HL-60 (cell line): ENCODE measurements at regions not wholly inside any gene's neighbourhood (a gene's known extent, or its start where the extent isn't known, plus 50 kb on each side); places are given as distances from the start of the nearest gene placed in this dataset.

ENCODE experiments used
- DNase-seq, 2 experiments: peaks; one replicate each; pipeline ENCODE4 v3.0.0-alpha.2; 2010 to 2020; ENCODE audit warnings: low read depth in 1 of 2, low spot score in 1 of 2
- H3K27ac ChIP-seq: fragments of 250-450 bp; sonication (Bioruptor Pico); replicated peaks from 2 replicates; pipeline ENCODE4 v1.5.1; 2020; ENCODE audit warnings: mild to moderate bottlenecking, moderate library complexity
- H3K27me3 ChIP-seq: fragments of 250-450 bp; sonication (Bioruptor Pico); 2 replicates; pipeline ENCODE4 v1.5.1; 2021; ENCODE audit warnings: mild to moderate bottlenecking, moderate library complexity; ENCODE audit not compliant: insufficient read depth, poor library complexity, severe bottlenecking
- H3K4me3 ChIP-seq: replicated peaks from 2 replicates; pipeline ENCODE4 v1.5.1; 2011; ENCODE audit warnings: mild to moderate bottlenecking, control low read depth, low read length; ENCODE audit not compliant: insufficient read depth
- GABPA ChIP-seq: IDR thresholded peaks from 2 replicates; pipeline ENCODE4 v1.6.1; 2012; ENCODE audit warnings: low read depth
- POLR2AphosphoS5 ChIP-seq: IDR thresholded peaks from 2 replicates; pipeline ENCODE4 v1.6.1; 2012; ENCODE audit warnings: low read depth
- SPI1 ChIP-seq: IDR thresholded peaks from 2 replicates; pipeline ENCODE4 v1.6.1; 2012; ENCODE audit warnings: low read depth, mild to moderate bottlenecking, borderline replicate concordance
- TF ChIP-seq, protein P1 (sequence below): IDR thresholded peaks from 2 replicates; pipeline ENCODE4 v1.6.1; 2012; ENCODE audit warnings: low read depth; ENCODE audit not compliant: insufficient replicate concordance
- TF ChIP-seq, protein P2 (sequence below): IDR thresholded peaks from one replicate; pipeline ENCODE4 v1.5.1; 2011; ENCODE audit warnings: low read length, control low read depth, inconsistent platforms; ENCODE audit not compliant: insufficient read depth

GRCh38 chr3:107989661-107990060, 101.2 kb downstream of the CD47 start:
- Histone ChIP-seq H3K27me3 (no peaks in the 10 kb centered on the region), H3K27ac (no peak overlapping the region), H3K4me3 (no peak overlapping the region)
- peak in 1 of 2 experiments; percentile 20 for DNase-seq
- no peak for TF ChIP-seq GABPA
- TF ChIP-seq, protein P1, sequence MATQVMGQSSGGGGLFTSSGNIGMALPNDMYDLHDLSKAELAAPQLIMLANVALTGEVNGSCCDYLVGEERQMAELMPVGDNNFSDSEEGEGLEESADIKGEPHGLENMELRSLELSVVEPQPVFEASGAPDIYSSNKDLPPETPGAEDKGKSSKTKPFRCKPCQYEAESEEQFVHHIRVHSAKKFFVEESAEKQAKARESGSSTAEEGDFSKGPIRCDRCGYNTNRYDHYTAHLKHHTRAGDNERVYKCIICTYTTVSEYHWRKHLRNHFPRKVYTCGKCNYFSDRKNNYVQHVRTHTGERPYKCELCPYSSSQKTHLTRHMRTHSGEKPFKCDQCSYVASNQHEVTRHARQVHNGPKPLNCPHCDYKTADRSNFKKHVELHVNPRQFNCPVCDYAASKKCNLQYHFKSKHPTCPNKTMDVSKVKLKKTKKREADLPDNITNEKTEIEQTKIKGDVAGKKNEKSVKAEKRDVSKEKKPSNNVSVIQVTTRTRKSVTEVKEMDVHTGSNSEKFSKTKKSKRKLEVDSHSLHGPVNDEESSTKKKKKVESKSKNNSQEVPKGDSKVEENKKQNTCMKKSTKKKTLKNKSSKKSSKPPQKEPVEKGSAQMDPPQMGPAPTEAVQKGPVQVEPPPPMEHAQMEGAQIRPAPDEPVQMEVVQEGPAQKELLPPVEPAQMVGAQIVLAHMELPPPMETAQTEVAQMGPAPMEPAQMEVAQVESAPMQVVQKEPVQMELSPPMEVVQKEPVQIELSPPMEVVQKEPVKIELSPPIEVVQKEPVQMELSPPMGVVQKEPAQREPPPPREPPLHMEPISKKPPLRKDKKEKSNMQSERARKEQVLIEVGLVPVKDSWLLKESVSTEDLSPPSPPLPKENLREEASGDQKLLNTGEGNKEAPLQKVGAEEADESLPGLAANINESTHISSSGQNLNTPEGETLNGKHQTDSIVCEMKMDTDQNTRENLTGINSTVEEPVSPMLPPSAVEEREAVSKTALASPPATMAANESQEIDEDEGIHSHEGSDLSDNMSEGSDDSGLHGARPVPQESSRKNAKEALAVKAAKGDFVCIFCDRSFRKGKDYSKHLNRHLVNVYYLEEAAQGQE: no peak
- TF ChIP-seq POLR2AphosphoS5: no peak
- TF ChIP-seq, protein P2, sequence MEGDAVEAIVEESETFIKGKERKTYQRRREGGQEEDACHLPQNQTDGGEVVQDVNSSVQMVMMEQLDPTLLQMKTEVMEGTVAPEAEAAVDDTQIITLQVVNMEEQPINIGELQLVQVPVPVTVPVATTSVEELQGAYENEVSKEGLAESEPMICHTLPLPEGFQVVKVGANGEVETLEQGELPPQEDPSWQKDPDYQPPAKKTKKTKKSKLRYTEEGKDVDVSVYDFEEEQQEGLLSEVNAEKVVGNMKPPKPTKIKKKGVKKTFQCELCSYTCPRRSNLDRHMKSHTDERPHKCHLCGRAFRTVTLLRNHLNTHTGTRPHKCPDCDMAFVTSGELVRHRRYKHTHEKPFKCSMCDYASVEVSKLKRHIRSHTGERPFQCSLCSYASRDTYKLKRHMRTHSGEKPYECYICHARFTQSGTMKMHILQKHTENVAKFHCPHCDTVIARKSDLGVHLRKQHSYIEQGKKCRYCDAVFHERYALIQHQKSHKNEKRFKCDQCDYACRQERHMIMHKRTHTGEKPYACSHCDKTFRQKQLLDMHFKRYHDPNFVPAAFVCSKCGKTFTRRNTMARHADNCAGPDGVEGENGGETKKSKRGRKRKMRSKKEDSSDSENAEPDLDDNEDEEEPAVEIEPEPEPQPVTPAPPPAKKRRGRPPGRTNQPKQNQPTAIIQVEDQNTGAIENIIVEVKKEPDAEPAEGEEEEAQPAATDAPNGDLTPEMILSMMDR: no peak
- no peak for TF ChIP-seq SPI1

- no peak for TF ChIP-seq POLR2AphosphoS5
- no peak for TF ChIP-seq GABPA
- no peak for DNase-seq
- Histone ChIP-seq H3K4me3 (no peak overlapping the region), H3K27me3 (no peaks in the 10 kb centered on the region), H3K27ac (no peak overlapping the region)
These were observed 102.2 kb downstream of the CD47 start for GRCh38 chr3:107988460-107989175.

- Histone ChIP-seq H3K27me3 (no peaks in the 10 kb centered on the region), H3K4me3 (no peak overlapping the region), H3K27ac (no peak overlapping the region)
- no peak for DNase-seq
- TF ChIP-seq SPI1 (no peak), POLR2AphosphoS5 (no peak), GABPA (no peak)
- TF ChIP-seq, protein P1: no peak
- TF ChIP-seq, protein P2: no peak
These were observed 103.5 kb downstream of the CD47 start for GRCh38 chr3:107987036-107987939.

DNA sequence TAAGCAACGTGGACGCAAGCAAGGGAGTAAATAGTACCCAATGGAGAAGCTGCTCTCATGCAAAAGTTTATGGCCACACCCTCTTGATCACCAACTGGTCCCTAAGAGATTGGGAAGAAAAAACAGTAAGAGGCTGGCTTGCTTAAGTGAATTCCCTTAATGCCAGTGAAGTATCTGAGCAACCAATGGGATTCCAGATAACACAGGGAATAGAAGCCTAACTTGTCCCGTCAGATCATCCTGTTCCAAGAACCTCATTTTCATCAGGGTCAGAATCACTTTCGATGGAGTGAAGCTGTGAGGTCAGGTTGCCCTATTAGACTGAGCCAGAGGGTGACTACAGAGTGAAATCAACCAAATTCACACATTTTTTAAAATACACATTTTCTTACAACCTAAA, 104.3 kb downstream of the CD47 start:
- Histone ChIP-seq H3K27ac (no peak overlapping the region), H3K4me3 (no peak overlapping the region), H3K27me3 (no peaks in the 10 kb centered on the region)
- TF ChIP-seq POLR2AphosphoS5 (no peak), SPI1 (no peak), GABPA (no peak)
- TF ChIP-seq, protein P2: no peak
- TF ChIP-seq, protein P1: no peak
- no peak for DNase-seq
